ENCODE measurements at regions not wholly inside any gene's neighbourhood (a gene's known extent, or its start where the extent isn't known, plus 50 kb on each side); places are given as distances from the start of the nearest gene placed in this dataset.

DNA sequence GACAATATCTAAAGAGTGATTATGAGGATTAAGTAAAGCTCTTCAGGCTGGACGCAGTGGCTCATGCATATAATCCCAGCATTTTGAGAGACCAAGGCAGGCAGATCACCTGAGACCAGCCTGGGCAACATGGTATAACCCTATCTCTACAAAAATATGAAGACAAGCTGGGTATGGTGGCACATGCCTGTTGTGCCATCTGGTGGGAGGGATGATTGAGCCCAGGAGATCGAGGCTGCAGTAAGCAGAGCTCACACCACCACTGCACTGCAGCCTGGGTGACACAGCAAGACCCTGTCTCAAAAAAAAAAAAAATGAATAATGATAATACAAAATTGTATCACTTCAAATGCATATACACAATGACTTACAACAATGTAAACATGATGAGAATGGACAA is 195.6 kb upstream of the AUTS2 start:
- TF ChIP-seq, protein P1, sequence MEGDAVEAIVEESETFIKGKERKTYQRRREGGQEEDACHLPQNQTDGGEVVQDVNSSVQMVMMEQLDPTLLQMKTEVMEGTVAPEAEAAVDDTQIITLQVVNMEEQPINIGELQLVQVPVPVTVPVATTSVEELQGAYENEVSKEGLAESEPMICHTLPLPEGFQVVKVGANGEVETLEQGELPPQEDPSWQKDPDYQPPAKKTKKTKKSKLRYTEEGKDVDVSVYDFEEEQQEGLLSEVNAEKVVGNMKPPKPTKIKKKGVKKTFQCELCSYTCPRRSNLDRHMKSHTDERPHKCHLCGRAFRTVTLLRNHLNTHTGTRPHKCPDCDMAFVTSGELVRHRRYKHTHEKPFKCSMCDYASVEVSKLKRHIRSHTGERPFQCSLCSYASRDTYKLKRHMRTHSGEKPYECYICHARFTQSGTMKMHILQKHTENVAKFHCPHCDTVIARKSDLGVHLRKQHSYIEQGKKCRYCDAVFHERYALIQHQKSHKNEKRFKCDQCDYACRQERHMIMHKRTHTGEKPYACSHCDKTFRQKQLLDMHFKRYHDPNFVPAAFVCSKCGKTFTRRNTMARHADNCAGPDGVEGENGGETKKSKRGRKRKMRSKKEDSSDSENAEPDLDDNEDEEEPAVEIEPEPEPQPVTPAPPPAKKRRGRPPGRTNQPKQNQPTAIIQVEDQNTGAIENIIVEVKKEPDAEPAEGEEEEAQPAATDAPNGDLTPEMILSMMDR (IDR thresholded peaks at IDR 0.05) = no peak
- TF ChIP-seq POLR2A (IDR thresholded peaks at IDR 0.05) = no peak
